Breast epithelium (tissue), 4 donors: ENCODE measurements at regions not wholly inside any gene's neighbourhood (a gene's known extent, or its start where the extent isn't known, plus 50 kb on each side); places are given as distances from the start of the nearest gene placed in this dataset.

ENCODE experiments used
- DNase-seq, 2 donors: peaks; one replicate each; pipeline ENCODE4 v3.0.0-alpha.2; 2019; ENCODE audit warnings: low spot score in 2 of 2
- H3K27ac ChIP-seq, 2 donors: fragments of 200-600 bp; sonication (generic) in 1 of 2; one replicate each; pipeline ENCODE4 v1.5.1; 2016 to 2019; ENCODE audit warnings: mild to moderate bottlenecking in 1 of 2
- H3K27me3 ChIP-seq, 2 donors: fragments of 200-600 bp; sonication (generic) in 1 of 2; one replicate each; pipeline versions ENCODE4 v1.5.1 to v1.6.0; 2017 to 2019; ENCODE audit warnings: control low read depth in 1 of 2, mild to moderate bottlenecking in 1 of 2
- H3K36me3 ChIP-seq: fragments of 200-600 bp; one replicate; pipeline ENCODE4 v1.5.1; 2019
- H3K4me1 ChIP-seq, 2 donors: fragments of 200-600 bp; sonication (generic); one replicate each; pipeline ENCODE4 v1.5.1; 2016 to 2019; ENCODE audit warnings: control low read depth in 1 of 2
- H3K4me3 ChIP-seq, 3 donors: fragments of 200-600 bp; sonication (generic); 1 replicate in 2 of 3; 2 replicates in 1 of 3; pipeline ENCODE4 v1.5.1; 2016 to 2019; ENCODE audit warnings: mild to moderate bottlenecking in 3 of 3, moderate library complexity in 2 of 3
- H3K9me3 ChIP-seq, 2 donors: fragments of 200-600 bp; sonication (generic) in 1 of 2; one replicate each; pipeline ENCODE4 v1.5.1; 2016 to 2019; ENCODE audit warnings: control low read depth in 1 of 2
- POLR2A ChIP-seq: fragments of 450-650 bp; IDR thresholded peaks from one replicate; pipeline ENCODE4 v1.6.1; 2016; ENCODE audit warnings: antibody characterized with exemption, mild to moderate bottlenecking, moderate library complexity
- POLR2AphosphoS5 ChIP-seq, 3 donors: sonication (generic); formaldehyde crosslinking; IDR thresholded peaks; one replicate each; pipeline ENCODE4 v1.6.1; 2017; ENCODE audit warnings: antibody characterized with exemption in 3 of 3
- intact Hi-C: fragments of 100-400 bp; cut with DNase I; formaldehyde crosslinking; loops from one replicate; pipeline ENCODE4 v1.15.1; 2023; ENCODE audit warnings: low total_unique reads
- TF ChIP-seq, protein P1 (sequence below), 3 donors: fragments of 450-650 bp; IDR thresholded peaks; one replicate each; pipeline ENCODE4 v1.5.1; 2016 to 2017; ENCODE audit warnings: antibody characterized with exemption in 3 of 3, mild to moderate bottlenecking in 3 of 3, moderate library complexity in 3 of 3

- no peak for TF ChIP-seq POLR2A
- no peak for TF ChIP-seq POLR2AphosphoS5 (IDR thresholded peaks at IDR 0.05)
- TF ChIP-seq, protein P1, sequence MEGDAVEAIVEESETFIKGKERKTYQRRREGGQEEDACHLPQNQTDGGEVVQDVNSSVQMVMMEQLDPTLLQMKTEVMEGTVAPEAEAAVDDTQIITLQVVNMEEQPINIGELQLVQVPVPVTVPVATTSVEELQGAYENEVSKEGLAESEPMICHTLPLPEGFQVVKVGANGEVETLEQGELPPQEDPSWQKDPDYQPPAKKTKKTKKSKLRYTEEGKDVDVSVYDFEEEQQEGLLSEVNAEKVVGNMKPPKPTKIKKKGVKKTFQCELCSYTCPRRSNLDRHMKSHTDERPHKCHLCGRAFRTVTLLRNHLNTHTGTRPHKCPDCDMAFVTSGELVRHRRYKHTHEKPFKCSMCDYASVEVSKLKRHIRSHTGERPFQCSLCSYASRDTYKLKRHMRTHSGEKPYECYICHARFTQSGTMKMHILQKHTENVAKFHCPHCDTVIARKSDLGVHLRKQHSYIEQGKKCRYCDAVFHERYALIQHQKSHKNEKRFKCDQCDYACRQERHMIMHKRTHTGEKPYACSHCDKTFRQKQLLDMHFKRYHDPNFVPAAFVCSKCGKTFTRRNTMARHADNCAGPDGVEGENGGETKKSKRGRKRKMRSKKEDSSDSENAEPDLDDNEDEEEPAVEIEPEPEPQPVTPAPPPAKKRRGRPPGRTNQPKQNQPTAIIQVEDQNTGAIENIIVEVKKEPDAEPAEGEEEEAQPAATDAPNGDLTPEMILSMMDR (IDR thresholded peaks at IDR 0.05): no peak
- H3K27me3 ChIP-seq: no peaks in the 10 kb centered on the region
- intact Hi-C loops: no loop called here
Measured at GRCh38 chr10:9833942-9834341, 1183.7 kb upstream of the CELF2 start.

DNA sequence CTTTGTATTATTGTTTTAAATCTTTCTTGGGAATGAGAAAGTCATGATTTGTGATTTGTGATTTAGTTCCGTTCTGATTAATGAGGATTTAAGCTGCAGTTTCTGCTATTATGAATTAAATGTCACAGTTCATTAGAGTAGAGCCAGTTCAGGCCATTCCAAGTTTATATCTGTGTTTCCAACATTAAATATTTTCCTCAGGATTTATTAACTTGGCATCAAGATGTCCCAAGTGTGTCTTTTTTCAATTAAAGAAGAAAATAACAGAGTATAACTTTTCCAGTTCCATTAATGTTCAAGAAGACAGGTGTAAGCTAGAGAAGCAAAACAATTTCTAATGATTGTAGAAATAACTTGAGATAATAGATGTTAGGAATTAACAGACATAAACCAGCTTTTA is 1183.2 kb upstream of the CELF2 start:
- Histone ChIP-seq H3K9me3 (peaks cover 10 to 18% of the 10 kb centered on the region in 2 donors), H3K4me3 (no peak overlapping the region), H3K4me1 (no peaks in the 10 kb centered on the region), H3K27me3 (no peaks in the 10 kb centered on the region), H3K36me3 (no peaks in the 10 kb centered on the region), H3K27ac (no peak overlapping the region)
- DNase-seq: no peak
- TF ChIP-seq POLR2A (no peak), POLR2AphosphoS5 (IDR thresholded peaks at IDR 0.05) (no peak)
- TF ChIP-seq, protein P1 (IDR thresholded peaks at IDR 0.05): no peak
- intact Hi-C loops: no loop called here

More at GRCh38 chr10:9833942-9834341, 1183.7 kb upstream of the CELF2 start:
- Histone ChIP-seq H3K4me3 (no peak overlapping the region), H3K36me3 (no peaks in the 10 kb centered on the region), H3K4me1 (no peaks in the 10 kb centered on the region), H3K27ac (no peak overlapping the region), H3K9me3 (peaks cover 7 to 13% of the 10 kb centered on the region in 2 donors)
- no peak for DNase-seq

DNA sequence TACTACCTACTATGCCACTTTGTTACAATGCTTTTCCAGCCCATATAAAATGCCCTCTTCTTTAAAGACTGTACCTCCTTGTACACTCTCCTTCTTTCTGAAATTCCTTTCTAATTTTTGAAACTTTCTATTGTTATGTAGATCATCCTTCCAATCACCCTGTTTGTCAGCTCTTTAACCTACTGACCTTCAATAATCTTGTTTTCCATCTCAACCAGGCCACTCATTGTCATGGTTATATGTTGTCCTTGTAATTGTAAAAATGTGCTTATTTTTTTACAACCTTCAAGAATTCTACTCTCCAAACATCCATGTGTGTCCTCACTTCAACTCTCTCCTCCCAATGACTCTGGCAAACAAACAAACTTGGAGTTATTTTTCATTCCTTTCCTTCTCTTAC is 1172.6 kb upstream of the CELF2 start:
- Histone ChIP-seq H3K9me3 (peaks cover 0 to 14% of the 10 kb centered on the region in 2 donors), H3K36me3 (no peaks in the 10 kb centered on the region), H3K27ac (no peak overlapping the region), H3K27me3 (no peaks in the 10 kb centered on the region), H3K4me1 (no peaks in the 10 kb centered on the region), H3K4me3 (no peak overlapping the region)
- TF ChIP-seq POLR2AphosphoS5 (IDR thresholded peaks at IDR 0.05) (no peak), POLR2A (no peak)
- TF ChIP-seq, protein P1 (IDR thresholded peaks at IDR 0.05): no peak
- intact Hi-C loops: no loop called here
- no peak for DNase-seq

DNA sequence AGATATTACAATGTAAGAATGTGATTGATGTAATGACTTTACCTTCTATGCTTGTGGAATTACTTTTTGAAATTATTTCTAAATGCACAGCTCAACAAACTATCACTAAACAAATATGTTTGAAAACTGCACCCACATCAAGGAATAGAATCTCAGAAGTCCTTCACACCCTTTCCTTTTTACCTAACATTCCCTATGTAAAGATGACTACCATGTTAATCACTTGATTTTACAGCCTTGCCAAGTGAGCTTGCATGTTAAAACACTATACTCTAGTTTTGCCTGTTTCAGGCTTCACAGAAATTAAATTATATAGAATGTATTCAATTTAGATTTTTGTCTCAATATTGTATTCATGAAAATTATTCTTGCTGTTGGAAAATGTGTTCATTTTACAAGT is 1169.4 kb upstream of the CELF2 start:
- Histone ChIP-seq H3K27ac (no peak overlapping the region), H3K9me3 (peaks cover 0 to 31% of the 10 kb centered on the region in 2 donors), H3K4me3 (no peak overlapping the region), H3K27me3 (no peaks in the 10 kb centered on the region), H3K4me1 (no peaks in the 10 kb centered on the region), H3K36me3 (no peaks in the 10 kb centered on the region)
- intact Hi-C loops: no loop called here
- TF ChIP-seq, protein P1 (IDR thresholded peaks at IDR 0.05): no peak
- no peak for TF ChIP-seq POLR2A
- no peak for TF ChIP-seq POLR2AphosphoS5 (IDR thresholded peaks at IDR 0.05)
- DNase-seq: no peak

GRCh38 chr10:9848981-9849380 is 1168.7 kb upstream of the CELF2 start:
- Histone ChIP-seq H3K27me3 (no peaks in the 10 kb centered on the region), H3K36me3 (no peaks in the 10 kb centered on the region), H3K4me1 (no peaks in the 10 kb centered on the region), H3K9me3 (peaks cover 0 to 29% of the 10 kb centered on the region in 2 donors), H3K27ac (no peak overlapping the region), H3K4me3 (no peak overlapping the region)
- intact Hi-C loops: no loop called here
- DNase-seq: no peak
- no peak for TF ChIP-seq POLR2A
- TF ChIP-seq, protein P1 (IDR thresholded peaks at IDR 0.05): no peak
- no peak for TF ChIP-seq POLR2AphosphoS5 (IDR thresholded peaks at IDR 0.05)
